GM20431 (cell line): ENCODE measurements at regions not wholly inside any gene's neighbourhood (a gene's known extent, or its start where the extent isn't known, plus 50 kb on each side); places are given as distances from the start of the nearest gene placed in this dataset.
"Not testable (repeated sequence)": the region's sequence is repeated elsewhere in the genome, so short reads cannot be mapped to it uniquely, and the experiment has no call there.

ENCODE experiments used
- in situ Hi-C: fragments of 300-500 bp; cut with MseI, MboI; formaldehyde crosslinking; loops from one replicate; pipeline ENCODE4 v1.15.0; 2020; ENCODE audit warnings: low sequenced_read_pairs; ENCODE audit not compliant: unreplicated experiment

GRCh38 chr2:155485141-155485842, 786.8 kb downstream of the KCNJ3 start:
- in situ Hi-C loops = no loop called here

GRCh38 chr2:155481141-155481540, 782.6 kb downstream of the KCNJ3 start:
- in situ Hi-C loops = no loop called here

GRCh38 chr2:155472018-155472417, 773.5 kb downstream of the KCNJ3 start:
- in situ Hi-C loops = not testable (repeated sequence)

DNA sequence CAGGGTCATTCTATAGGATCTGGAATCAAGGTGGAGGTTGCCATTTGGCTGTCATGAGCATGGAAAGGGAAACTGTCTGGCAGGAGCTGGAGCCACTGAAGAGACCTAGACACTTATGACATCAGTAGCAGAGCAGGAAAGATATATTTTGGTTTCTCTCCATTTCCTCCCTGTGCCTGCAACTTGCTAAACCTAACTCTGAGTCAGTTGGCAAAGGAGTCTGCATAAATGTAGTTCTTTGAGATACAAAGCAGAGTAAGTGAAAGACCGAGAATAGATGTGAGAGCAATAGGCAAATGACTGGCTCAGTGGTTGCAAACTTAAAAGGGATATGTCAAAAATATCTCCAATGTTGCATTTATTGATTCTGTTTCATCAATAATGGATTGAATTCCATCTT, 757.7 kb downstream of the KCNJ3 start:
- in situ Hi-C loops = no loop called here

- in situ Hi-C loops = no loop called here
These were observed 744.4 kb downstream of the KCNJ3 start for GRCh38 chr2:155442755-155443372.

DNA sequence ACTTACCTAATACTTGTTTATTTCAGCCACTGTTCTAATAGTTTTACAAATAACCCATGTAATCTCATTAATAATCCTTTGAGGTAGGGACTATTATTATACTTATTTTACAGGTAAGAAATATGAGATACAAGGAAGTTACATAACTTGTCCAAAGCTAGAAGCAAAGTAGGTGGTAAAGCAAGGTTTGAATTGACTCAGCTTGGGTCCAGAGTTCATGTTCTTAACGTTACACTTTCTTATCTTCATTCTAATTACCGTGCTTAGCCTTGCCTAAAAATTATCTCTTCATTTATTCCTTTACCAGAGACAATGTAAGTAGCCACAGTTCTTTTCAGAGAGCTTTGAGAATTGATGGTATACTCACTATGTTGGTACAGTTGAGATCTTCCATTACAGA, 743.6 kb downstream of the KCNJ3 start:
- in situ Hi-C loops = no loop called here

DNA sequence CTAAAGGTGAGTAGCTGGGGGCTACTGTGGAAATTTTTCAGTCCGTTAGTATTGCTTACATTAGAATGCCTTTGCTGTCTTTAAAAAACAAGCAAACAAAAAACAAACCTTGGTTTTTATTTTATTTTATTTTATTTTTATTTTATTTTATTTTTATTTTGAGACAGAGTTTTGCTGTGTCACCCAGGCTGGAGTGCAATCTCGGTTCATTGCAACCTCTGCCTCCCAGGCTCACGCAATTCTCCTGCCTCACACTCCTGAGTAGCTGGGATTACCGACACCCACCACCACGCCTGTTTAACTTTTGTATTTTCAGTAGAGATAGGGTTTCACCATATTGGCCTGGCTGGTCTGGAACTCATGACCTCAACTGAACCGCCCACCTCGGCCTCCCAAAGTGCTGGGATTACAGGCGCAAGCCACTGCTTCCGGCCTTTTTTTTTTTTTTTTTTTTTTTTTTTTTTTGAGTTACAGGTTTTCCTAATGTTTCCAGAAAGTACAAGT, 732.6 kb downstream of the KCNJ3 start:
- in situ Hi-C loops = no loop called here

DNA sequence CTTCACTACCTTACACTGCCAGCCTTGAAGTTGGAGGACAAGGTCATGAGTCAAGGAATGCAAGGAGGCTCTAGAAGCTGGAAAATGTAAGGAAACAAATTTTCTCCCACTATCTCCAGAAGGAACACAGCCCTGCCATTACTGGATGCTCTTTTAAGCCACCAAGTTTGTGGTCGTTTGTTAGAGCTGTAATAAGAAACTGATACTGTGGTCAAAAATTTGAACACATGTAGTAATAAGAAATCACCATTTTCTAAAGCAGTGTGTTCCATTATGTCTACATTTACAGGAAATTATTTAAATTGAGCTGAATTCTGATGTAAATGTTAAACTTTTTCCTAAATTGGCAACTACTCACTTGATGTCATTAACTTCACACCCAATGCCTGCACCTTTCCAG, 729.0 kb downstream of the KCNJ3 start:
- in situ Hi-C loops = no loop called here

- in situ Hi-C loops = no loop called here
These were observed 726.0 kb downstream of the KCNJ3 start for GRCh38 chr2:155424518-155424917.

- in situ Hi-C loops = no loop called here
These were observed 720.3 kb downstream of the KCNJ3 start for GRCh38 chr2:155418753-155419152.

DNA sequence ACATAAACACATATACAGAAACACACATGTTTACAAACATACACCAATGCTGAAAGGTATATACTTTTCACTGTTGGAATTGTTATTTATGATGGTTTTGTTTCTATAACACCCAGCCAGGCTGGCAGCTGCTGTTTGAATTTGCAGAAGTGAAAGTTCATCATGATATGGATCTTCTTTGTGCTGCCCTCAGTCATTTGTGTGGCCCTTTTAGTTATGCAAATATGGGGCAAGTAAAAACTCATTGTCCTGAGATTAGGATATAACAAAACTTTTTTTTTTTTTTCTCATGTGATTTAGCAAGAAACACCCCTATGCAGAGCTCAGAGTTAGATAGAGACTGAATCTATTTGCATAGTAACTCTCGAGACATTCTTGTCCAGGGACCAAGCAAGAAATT, 714.1 kb downstream of the KCNJ3 start:
- in situ Hi-C loops = no loop called here

GRCh38 chr2:155404433-155405002, 706.0 kb downstream of the KCNJ3 start:
- in situ Hi-C loops = no loop called here

GRCh38 chr2:155393406-155393805, 694.9 kb downstream of the KCNJ3 start:
- in situ Hi-C loops = loop anchor here (25.0 kb wide), 2 partner anchors 1194 to 1794 kb away; no protein-coding TSS in a partner anchor

DNA sequence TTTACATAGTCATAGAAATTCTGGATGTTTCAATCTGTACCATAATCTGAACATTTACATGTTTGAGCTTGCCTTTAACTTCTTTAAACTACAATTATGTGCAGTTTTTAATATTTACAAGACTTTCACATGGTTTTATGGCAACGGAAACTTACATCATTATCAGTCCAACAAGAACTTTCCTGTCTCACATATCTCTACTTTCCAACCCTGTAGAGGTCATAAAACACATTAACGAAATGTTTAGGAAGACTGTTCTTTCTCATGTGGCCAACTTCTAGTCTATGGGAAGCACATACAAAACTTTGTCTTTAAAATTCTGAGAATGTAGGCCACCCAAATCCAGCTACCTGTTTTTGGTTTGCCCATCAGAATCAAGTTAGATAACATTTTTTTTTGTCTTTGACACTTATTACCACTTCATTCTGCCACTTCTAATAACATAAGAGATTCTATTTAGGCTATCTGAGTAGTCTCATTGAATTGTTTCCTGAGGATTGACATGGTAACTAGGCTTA, 693.2 kb downstream of the KCNJ3 start:
- in situ Hi-C loops = loop anchor here (25.0 kb wide), 2 partner anchors 1196 to 1796 kb away; no protein-coding TSS in a partner anchor

DNA sequence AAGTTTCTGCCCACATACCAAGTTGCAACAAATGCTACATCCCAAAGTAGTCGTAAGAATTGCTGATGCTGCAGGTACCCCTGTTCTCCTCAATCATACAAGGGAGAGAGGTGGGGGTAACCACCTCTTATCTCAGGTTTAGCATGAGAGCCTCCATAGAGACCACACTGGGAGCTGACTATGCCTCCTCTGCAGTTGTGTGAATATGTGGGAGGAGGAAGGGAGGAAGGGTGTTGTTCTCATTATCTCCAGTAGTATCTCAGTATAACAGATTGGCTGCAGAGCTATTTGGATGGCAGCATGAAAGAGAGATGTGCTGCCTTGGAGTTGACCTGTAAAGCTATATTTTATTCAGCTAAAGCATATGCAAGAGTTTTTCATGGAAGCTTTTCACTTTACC, 690.7 kb downstream of the KCNJ3 start:
- in situ Hi-C loops = loop anchor here (25.0 kb wide), 2 partner anchors 1198 to 1798 kb away; no protein-coding TSS in a partner anchor

DNA sequence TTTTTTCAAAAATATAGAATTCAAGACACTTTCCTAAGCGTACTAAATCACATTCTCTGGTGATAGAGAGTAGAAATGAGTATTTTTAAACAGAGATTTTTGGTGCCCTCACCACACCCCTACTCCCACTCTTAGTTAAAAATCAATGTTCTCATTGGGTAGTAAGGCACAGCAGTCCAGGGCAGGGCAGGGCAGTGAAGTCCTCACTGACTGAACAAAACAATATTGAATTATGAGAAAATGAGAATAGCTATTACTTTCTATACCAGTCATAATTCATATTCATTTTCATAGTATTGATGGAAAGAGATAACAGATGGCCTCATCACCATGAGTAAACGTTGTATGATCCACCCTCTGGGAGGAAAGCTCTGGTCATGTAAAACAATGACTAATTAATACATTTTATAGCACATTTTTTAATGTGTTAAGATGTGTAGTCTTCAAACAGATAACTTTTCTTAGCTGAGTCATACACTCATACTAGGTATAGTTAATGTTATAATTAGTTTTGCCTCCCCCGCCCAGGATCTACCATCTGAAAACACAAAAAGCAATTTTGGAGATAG, 686.1 kb downstream of the KCNJ3 start:
- in situ Hi-C loops = loop anchor here (25.0 kb wide), 2 partner anchors 1203 to 1803 kb away; no protein-coding TSS in a partner anchor

DNA sequence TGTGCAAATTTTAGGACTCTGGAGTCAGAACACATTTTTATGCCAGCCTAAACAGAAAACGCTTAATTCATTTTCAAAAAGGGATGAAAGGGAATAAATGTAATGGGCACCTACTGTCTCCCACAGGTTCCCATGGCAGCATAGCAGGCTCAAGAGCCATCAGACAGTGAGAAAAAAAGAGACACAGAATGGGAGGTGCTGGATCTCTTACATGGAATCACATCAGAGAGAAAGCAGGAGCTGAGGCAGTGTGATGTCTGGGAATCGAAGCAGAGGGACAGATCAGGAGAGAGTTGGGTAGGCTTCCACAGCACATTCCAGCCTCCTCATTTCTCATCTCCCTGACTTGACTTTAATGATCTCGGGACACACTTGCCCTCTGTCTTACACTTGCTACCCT, 684.3 kb downstream of the KCNJ3 start:
- in situ Hi-C loops = loop anchor here (25.0 kb wide), 2 partner anchors 1205 to 1805 kb away; no protein-coding TSS in a partner anchor

DNA sequence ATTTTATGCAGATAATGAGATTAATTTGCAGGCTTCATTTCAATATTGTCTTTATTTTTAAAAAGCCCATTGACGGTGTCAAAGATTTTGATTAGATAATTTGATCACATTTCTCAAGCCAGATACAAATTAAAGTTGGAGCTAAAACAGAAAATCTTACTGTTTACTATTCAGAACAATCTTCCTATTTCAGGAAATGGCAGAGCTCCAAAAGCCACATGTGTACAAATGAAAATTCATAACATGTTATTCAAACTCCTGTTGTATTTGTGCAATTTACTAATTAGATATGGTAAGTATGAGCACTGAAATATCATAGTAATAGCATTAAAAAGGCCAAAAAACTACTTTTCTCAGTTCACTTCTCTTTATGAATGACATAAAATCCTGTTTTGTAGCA, 682.9 kb downstream of the KCNJ3 start:
- in situ Hi-C loops = loop anchor here (25.0 kb wide), 2 partner anchors 1206 to 1806 kb away; no protein-coding TSS in a partner anchor

DNA sequence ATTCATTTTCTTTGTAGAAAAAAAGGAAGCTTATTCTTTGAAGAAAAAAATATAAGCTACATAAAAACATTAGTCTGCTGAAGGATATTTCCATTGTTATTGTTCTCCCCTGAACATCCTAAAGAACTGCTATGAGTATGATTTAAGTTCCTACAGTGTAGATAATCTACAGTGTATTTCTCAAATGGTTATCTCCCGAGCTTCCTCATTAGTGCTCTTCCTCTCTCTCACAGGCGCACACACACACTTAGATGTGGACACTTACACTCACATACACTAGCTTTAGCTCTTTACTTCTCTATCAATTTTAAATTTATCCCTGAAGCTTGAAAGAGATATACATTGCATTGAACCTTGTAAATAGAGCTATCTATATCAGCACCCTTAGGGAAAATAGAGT, 681.0 kb downstream of the KCNJ3 start:
- in situ Hi-C loops = loop anchor here (25.0 kb wide), 2 partner anchors 1208 to 1808 kb away; no protein-coding TSS in a partner anchor

- in situ Hi-C loops = loop anchor here (25.0 kb wide), 2 partner anchors 1209 to 1809 kb away; no protein-coding TSS in a partner anchor
These were observed 679.5 kb downstream of the KCNJ3 start for GRCh38 chr2:155377931-155378444.
